GM06990 (cell line): ENCODE measurements at regions not wholly inside any gene's neighbourhood (a gene's known extent, or its start where the extent isn't known, plus 50 kb on each side); places are given as distances from the start of the nearest gene placed in this dataset.

Source experiments
- DNase-seq: peaks from one replicate; pipeline ENCODE4 v3.0.0-alpha.2; 2011; ENCODE audit not compliant: insufficient read length; ENCODE audit errors: extremely low read depth
- H3K27me3 ChIP-seq: replicated peaks from 2 replicates; pipeline ENCODE4 v1.6.0; 2011; ENCODE audit warnings: low read length; ENCODE audit not compliant: control insufficient read depth, insufficient read depth
- H3K36me3 ChIP-seq: 2 replicates; pipeline ENCODE4 v1.5.1; 2011; ENCODE audit warnings: low read length; ENCODE audit not compliant: control insufficient read depth, insufficient read depth
- H3K4me3 ChIP-seq: replicated peaks from 2 replicates; pipeline ENCODE4 v1.5.1; 2011; ENCODE audit warnings: low read depth, mild to moderate bottlenecking, control low read depth, low read length
- TF ChIP-seq, protein P1 (sequence below): IDR thresholded peaks from 2 replicates; pipeline ENCODE4 v1.5.1; 2011; ENCODE audit warnings: low read length, control low read depth, mild to moderate bottlenecking, inconsistent platforms; ENCODE audit not compliant: insufficient read depth, poor library complexity, severe bottlenecking

DNA sequence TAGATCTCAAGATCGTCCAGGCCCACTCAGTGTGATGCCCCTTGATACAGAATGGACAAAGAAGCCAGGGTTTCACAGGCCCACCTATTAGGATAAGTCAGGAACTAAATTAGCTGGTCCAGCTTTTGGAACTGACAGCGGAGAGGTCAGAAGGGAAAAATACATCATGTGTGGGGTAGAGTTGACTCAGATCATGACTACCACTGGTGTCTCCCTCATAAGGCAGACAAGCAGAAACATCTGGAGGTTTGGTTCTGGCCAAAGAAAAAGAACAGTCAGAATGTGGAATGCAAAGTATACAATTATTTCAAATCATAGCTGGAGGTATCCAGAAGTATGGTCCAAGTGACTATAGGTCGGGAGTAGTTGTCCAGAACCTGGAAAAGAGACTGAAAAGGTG, 621.1 kb upstream of the CELF2 start:
- TF ChIP-seq, protein P1, sequence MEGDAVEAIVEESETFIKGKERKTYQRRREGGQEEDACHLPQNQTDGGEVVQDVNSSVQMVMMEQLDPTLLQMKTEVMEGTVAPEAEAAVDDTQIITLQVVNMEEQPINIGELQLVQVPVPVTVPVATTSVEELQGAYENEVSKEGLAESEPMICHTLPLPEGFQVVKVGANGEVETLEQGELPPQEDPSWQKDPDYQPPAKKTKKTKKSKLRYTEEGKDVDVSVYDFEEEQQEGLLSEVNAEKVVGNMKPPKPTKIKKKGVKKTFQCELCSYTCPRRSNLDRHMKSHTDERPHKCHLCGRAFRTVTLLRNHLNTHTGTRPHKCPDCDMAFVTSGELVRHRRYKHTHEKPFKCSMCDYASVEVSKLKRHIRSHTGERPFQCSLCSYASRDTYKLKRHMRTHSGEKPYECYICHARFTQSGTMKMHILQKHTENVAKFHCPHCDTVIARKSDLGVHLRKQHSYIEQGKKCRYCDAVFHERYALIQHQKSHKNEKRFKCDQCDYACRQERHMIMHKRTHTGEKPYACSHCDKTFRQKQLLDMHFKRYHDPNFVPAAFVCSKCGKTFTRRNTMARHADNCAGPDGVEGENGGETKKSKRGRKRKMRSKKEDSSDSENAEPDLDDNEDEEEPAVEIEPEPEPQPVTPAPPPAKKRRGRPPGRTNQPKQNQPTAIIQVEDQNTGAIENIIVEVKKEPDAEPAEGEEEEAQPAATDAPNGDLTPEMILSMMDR = no peak
- Histone ChIP-seq H3K4me3 (no peak overlapping the region), H3K27me3 (no peaks in the 10 kb centered on the region), H3K36me3 (no peaks in the 10 kb centered on the region)
- no peak for DNase-seq

DNA sequence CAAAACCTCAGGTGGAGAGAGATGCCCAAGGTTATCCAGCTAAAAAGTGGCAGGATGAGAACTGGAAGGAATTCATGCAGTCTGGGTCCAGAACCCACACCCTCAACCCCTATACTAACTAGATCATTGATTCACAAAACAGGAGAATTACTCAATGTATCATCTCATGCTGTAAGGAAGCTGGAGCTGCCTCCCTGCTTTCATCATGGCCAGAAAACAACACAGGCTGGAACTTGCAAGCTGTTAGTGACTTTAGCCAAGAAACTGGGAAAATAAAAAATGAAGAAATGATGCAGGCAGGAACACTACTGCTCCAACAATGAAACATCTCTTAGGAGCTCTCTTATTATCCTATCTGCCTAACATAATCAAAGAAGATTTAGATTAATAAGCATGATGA, 619.8 kb upstream of the CELF2 start:
- no peak for DNase-seq
- TF ChIP-seq, protein P1 = no peak
- no peak overlapping the region for H3K4me3 ChIP-seq
- H3K36me3 ChIP-seq = no peaks in the 10 kb centered on the region
- H3K27me3 ChIP-seq = no peaks in the 10 kb centered on the region

- Histone ChIP-seq H3K36me3 (no peaks in the 10 kb centered on the region), H3K4me3 (no peak overlapping the region), H3K27me3 (no peaks in the 10 kb centered on the region)
- DNase-seq = no peak
- TF ChIP-seq, protein P1 = no peak
These were observed 613.9 kb upstream of the CELF2 start for GRCh38 chr10:10403762-10404161.

- Histone ChIP-seq H3K36me3 (no peaks in the 10 kb centered on the region), H3K27me3 (no peaks in the 10 kb centered on the region), H3K4me3 (no peak overlapping the region)
- DNase-seq = no peak
- TF ChIP-seq, protein P1 = no peak
These were observed 600.0 kb upstream of the CELF2 start for GRCh38 chr10:10417671-10418070.

DNA sequence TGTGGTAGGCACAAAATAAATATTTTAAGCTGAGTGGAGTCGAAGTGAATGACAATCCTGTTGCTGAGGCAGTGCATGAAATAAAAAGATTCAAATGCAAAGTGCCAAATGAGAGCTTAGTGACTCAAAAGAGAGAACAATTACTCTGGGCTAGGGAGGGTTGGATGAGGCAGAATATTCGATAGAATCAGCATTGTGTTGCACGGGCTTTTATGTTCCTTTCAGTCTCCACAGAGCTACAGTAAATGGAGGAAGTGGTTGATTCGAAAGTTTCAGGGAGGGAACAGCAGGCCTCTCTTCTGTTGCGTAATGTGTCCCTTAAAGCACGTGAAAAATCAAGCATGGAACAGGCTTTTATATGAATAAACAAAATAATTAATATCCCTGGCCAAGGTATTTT, 599.3 kb upstream of the CELF2 start:
- no peaks in the 10 kb centered on the region for H3K36me3 ChIP-seq
- H3K27me3 ChIP-seq = no peaks in the 10 kb centered on the region
- TF ChIP-seq, protein P1 = no peak
- H3K4me3 ChIP-seq = no peak overlapping the region
- peak; percentile 6 for DNase-seq

DNA sequence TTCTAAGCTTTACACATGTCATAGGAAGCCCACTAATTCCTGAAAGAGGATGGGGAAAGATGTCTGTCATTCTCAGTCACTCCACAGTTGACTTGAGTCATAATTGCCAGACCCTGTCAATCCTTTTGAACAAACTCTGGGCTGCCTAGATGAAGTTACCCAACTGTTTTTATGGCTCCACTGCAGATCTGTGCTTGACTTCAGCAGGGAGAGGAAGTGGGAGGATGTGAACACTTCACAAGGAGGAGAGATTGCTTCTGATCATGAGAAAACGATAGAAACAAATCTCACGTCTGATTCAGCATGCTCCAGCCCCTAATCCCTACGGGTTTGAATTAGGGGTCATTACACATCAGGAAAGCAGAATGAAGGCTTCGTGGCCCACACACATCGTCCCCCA, 596.6 kb upstream of the CELF2 start:
- TF ChIP-seq, protein P1 = no peak
- Histone ChIP-seq H3K36me3 (no peaks in the 10 kb centered on the region), H3K27me3 (no peaks in the 10 kb centered on the region), H3K4me3 (no peak overlapping the region)
- DNase-seq = no peak
